HCT116 (cell line): ENCODE measurements at regions not wholly inside any gene's neighbourhood (a gene's known extent, or its start where the extent isn't known, plus 50 kb on each side); places are given as distances from the start of the nearest gene placed in this dataset.

Experiments
- ATAC-seq: fragments of 200-7000 bp; cut with Tn5 transposase; 2 replicates; pipeline ENCODE4 v1.9.1; 2020; ENCODE audit warnings: mild to moderate bottlenecking, moderate library complexity
- BruUV-seq: library from RNA; stranded (reverse); fragments of 400-500 nt; replicated peaks from 2 replicates; lab custom pipeline; 2021; lab: Mats Ljungman, UMichigan
- CTCF ChIA-PET: fragments of 300-600 bp; sonication (Branson Sonifier 250); formaldehyde crosslinking; loops from one replicate; lab custom pipeline; 2021; ENCODE audit warnings: antibody characterized with exemption; lab: Charles Lee
- POLR2A ChIA-PET: fragments of 300-600, 350-600 bp; sonication (Branson Sonifier 250); formaldehyde crosslinking; loops from one replicate; lab custom pipeline; 2021; ENCODE audit warnings: antibody characterized with exemption; lab: Charles Lee
- RAD21 ChIA-PET, 2 experiments: fragments of 300-600 bp; sonication (Branson Sonifier 250); formaldehyde crosslinking; loops; one replicate each; lab custom pipeline; 2023; ENCODE audit warnings: low total read pairs in 2 of 2; ENCODE audit not compliant: uncharacterized antibody in 2 of 2, unreplicated experiment in 2 of 2, low non-redundant PET in 1 of 2; lab: Charles Lee
- DNase-seq: peaks from one replicate; pipeline ENCODE4 v3.0.0-alpha.2; 2010; ENCODE audit warnings: low read depth, low spot score
- H2AFZ ChIP-seq: fragments of 200-600 bp; shearing (Covaris generic), sonication (generic); 2 replicates; pipeline ENCODE4 v1.6.1; 2017; ENCODE audit warnings: low read depth, mixed run types, mixed read lengths, antibody characterized with exemption, low read length; ENCODE audit not compliant: poor library complexity, severe bottlenecking
- H3K27ac ChIP-seq: 2 replicates; pipeline ENCODE4 v1.5.1; 2012; ENCODE audit warnings: low read depth, low read length
- H3K27me3 ChIP-seq: fragments of 200-600 bp; sonication (generic); 2 replicates; pipeline ENCODE4 v1.6.1; 2016; ENCODE audit warnings: mixed run types, low read length, mixed read lengths; ENCODE audit not compliant: insufficient read depth
- H3K36me3 ChIP-seq, 2 experiments: fragments of 200-500 bp in 1 of 2; fragments of 200-600 bp in 1 of 2; sonication (Bioruptor generic) in 1 of 2; sonication (generic) in 1 of 2; 2 replicates each; pipeline versions ENCODE4 v1.5.1 to v1.6.1; 2014 to 2016; ENCODE audit warnings: low read length in 2 of 2, inconsistent platforms in 1 of 2, mixed read lengths in 1 of 2, mixed run types in 1 of 2; ENCODE audit not compliant: insufficient read depth in 2 of 2, control insufficient read depth in 1 of 2
- H3K4me1 ChIP-seq, 2 experiments: fragments of 200-600 bp in 1 of 2; sonication (generic) in 1 of 2; 2 replicates each; pipeline versions ENCODE4 v1.5.1 to v1.6.1; 2012 to 2017; ENCODE audit warnings: low read length in 2 of 2, inconsistent platforms in 1 of 2, mild to moderate bottlenecking in 1 of 2, mixed read lengths in 1 of 2, mixed run types in 1 of 2, moderate library complexity in 1 of 2; ENCODE audit not compliant: insufficient read depth in 2 of 2, control insufficient read depth in 1 of 2
- H3K4me2 ChIP-seq: fragments of 200-600 bp; sonication (generic); 2 replicates; pipeline ENCODE4 v1.6.1; 2017; ENCODE audit warnings: mixed run types, low read length, mixed read lengths
- H3K4me3 ChIP-seq, 2 experiments: fragments of 200-600 bp in 1 of 2; sonication (generic) in 1 of 2; replicated peaks in 1 of 2; 2 replicates each; pipeline ENCODE4 v1.5.1; 2011 to 2016; ENCODE audit warnings: low read length in 2 of 2, control low read depth in 1 of 2, low read depth in 1 of 2, mild to moderate bottlenecking in 1 of 2, mixed read lengths in 1 of 2, mixed run types in 1 of 2
- H3K79me2 ChIP-seq: fragments of 200-600 bp; sonication (generic); 2 replicates; pipeline ENCODE4 v1.6.1; 2017; ENCODE audit warnings: mild to moderate bottlenecking, mixed run types, low read length, moderate library complexity, mixed read lengths; ENCODE audit not compliant: insufficient read depth
- H3K9ac ChIP-seq: fragments of 200-600 bp; sonication (generic); 2 replicates; pipeline ENCODE4 v1.6.1; 2016; ENCODE audit warnings: low read length, mixed read lengths
- H3K9me2 ChIP-seq: fragments of 200-600 bp; sonication (generic), shearing (Covaris generic); 2 replicates; pipeline ENCODE4 v1.6.1; 2017; ENCODE audit warnings: mixed run types, mild to moderate bottlenecking, moderate library complexity; ENCODE audit not compliant: insufficient read depth
- H3K9me3 ChIP-seq, 2 experiments: fragments of 200-500 bp in 1 of 2; fragments of 200-600 bp in 1 of 2; sonication (Bioruptor generic) in 1 of 2; sonication (generic) in 1 of 2; 2 replicates each; pipeline ENCODE4 v1.6.1; 2014 to 2017; ENCODE audit warnings: low read length in 2 of 2, mixed read lengths in 2 of 2, inconsistent platforms in 1 of 2, low read depth in 1 of 2, mild to moderate bottlenecking in 1 of 2, mixed run types in 1 of 2, moderate library complexity in 1 of 2; ENCODE audit not compliant: control insufficient read depth in 1 of 2, insufficient read depth in 1 of 2
- H4K20me1 ChIP-seq: fragments of 200-600 bp; sonication (generic), shearing (Covaris generic); 2 replicates; pipeline ENCODE4 v1.6.1; 2017; ENCODE audit warnings: mixed run types, mild to moderate bottlenecking, moderate library complexity; ENCODE audit not compliant: insufficient read depth
- CBX3 ChIP-seq: IDR thresholded peaks from 2 replicates; pipeline ENCODE4 v1.6.1; 2012; ENCODE audit warnings: low read depth
- CEBPB ChIP-seq: IDR thresholded peaks from 2 replicates; pipeline ENCODE4 v1.6.1; 2012; ENCODE audit warnings: low read depth
- EGR1 ChIP-seq: IDR thresholded peaks from 2 replicates; pipeline ENCODE4 v1.6.1; 2012; ENCODE audit warnings: low read depth
- ELF1 ChIP-seq: IDR thresholded peaks from 2 replicates; pipeline ENCODE4 v1.6.1; 2012; ENCODE audit warnings: low read depth, borderline replicate concordance
- EZH2phosphoT487 ChIP-seq: fragments of 200-600 bp; IDR thresholded peaks from 2 replicates; pipeline ENCODE4 v1.6.1; 2018; ENCODE audit warnings: antibody characterized with exemption, borderline replicate concordance
- JUND ChIP-seq: IDR thresholded peaks from 2 replicates; pipeline ENCODE4 v1.6.1; 2012
- POLR2A ChIP-seq: IDR thresholded peaks from 2 replicates; pipeline ENCODE4 v1.7.0; 2011; ENCODE audit warnings: borderline replicate concordance; ENCODE audit not compliant: insufficient read depth, insufficient read length; ENCODE audit errors: extremely low read depth
- POLR2AphosphoS5 ChIP-seq: IDR thresholded peaks from 2 replicates; pipeline ENCODE4 v1.6.1; 2011; ENCODE audit warnings: mild to moderate bottlenecking, low read depth, low read length, moderate library complexity
- RAD21 ChIP-seq: IDR thresholded peaks from 2 replicates; pipeline ENCODE4 v1.6.1; 2012; ENCODE audit warnings: low read depth, mild to moderate bottlenecking
- SP1 ChIP-seq: IDR thresholded peaks from 2 replicates; pipeline ENCODE4 v1.6.1; 2012; ENCODE audit warnings: low read depth
- SRF ChIP-seq: IDR thresholded peaks from 2 replicates; pipeline ENCODE4 v1.6.1; 2012; ENCODE audit warnings: low read depth
- YY1 ChIP-seq: IDR thresholded peaks from 2 replicates; pipeline ENCODE4 v1.6.1; 2011; ENCODE audit warnings: low read length, low read depth, moderate library complexity, mild to moderate bottlenecking; ENCODE audit not compliant: insufficient replicate concordance; ENCODE audit errors: extremely low read depth
- ZFX ChIP-seq: fragments of 450-650 bp; IDR thresholded peaks from 2 replicates; pipeline ENCODE4 v1.6.1; 2017
- ZNF274 ChIP-seq: fragments of 200-500 bp; sonication (Bioruptor generic); IDR thresholded peaks from 2 replicates; pipeline ENCODE4 v1.6.1; 2014; ENCODE audit warnings: mild to moderate bottlenecking, low read depth, low read length, inconsistent platforms
- intact Hi-C: fragments of 100-400 bp; cut with micrococcal nuclease; formaldehyde crosslinking; loops from 2 replicates; pipeline ENCODE4 v1.10.0; 2022
- TF ChIP-seq, protein P1 (sequence below): IDR thresholded peaks from 2 replicates; pipeline ENCODE4 v1.6.1; 2012
- TF ChIP-seq, protein P2 (sequence below): IDR thresholded peaks from 2 replicates; pipeline ENCODE4 v1.6.1; 2012
- TF ChIP-seq, protein P3 (sequence below): IDR thresholded peaks from 2 replicates; pipeline ENCODE4 v1.6.1; 2012; ENCODE audit warnings: low read depth
- TF ChIP-seq, protein P4 (sequence below): IDR thresholded peaks from 2 replicates; pipeline ENCODE4 v1.6.1; 2011; ENCODE audit warnings: mild to moderate bottlenecking, low read length, moderate library complexity; ENCODE audit not compliant: insufficient replicate concordance; ENCODE audit errors: extremely low read depth
- TF ChIP-seq, protein P5 (sequence below), 3 experiments: fragments of 200-600 bp in 1 of 3; sonication (generic) in 1 of 3; IDR thresholded peaks in 2 of 3; conservative IDR thresholded peaks in 1 of 3; 2 replicates each; pipeline ENCODE4 v1.5.1; 2012 to 2017; ENCODE audit warnings: low read depth in 2 of 3, low read length in 2 of 3, antibody characterized with exemption in 1 of 3, borderline replicate concordance in 1 of 3, control low read depth in 1 of 3, mild to moderate bottlenecking in 1 of 3, mixed read lengths in 1 of 3, mixed run types in 1 of 3, moderate library complexity in 1 of 3; ENCODE audit not compliant: insufficient read depth in 1 of 3

DNA sequence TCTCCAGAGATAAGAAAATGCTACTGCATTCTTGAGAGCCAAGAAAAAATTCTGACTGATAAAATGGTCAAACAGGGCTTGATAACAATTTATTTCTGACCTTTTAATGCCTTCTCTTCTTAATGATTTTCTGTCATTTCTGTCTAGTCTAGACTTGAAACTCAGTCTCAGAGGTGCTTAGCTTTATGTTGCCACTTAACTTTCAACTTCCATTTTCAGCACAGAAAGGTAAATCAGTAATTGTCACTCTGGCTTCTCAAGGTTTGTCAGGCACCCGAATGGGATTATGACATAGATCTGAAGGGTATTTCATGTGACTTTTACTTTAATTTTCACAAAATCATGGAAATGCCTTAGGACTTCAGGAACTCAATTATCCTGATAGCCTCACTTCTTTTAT is 155.4 kb upstream of the GBE1 start:
- no peak for DNase-seq
- no peak for ATAC-seq
- CTCF ChIA-PET, result no interaction called here

More for the DNA sequence above, 155.4 kb upstream of the GBE1 start:
- TF ChIP-seq ZFX, result no peak
- no peak for TF ChIP-seq EGR1
- TF ChIP-seq, protein P1, sequence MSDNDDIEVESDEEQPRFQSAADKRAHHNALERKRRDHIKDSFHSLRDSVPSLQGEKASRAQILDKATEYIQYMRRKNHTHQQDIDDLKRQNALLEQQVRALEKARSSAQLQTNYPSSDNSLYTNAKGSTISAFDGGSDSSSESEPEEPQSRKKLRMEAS, result no peak
- TF ChIP-seq SP1, result no peak
- TF ChIP-seq EZH2phosphoT487, result no peak
- TF ChIP-seq, protein P2, sequence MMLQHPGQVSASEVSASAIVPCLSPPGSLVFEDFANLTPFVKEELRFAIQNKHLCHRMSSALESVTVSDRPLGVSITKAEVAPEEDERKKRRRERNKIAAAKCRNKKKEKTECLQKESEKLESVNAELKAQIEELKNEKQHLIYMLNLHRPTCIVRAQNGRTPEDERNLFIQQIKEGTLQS, result no peak
- TF ChIP-seq CBX3, result no peak
- TF ChIP-seq, protein P3, sequence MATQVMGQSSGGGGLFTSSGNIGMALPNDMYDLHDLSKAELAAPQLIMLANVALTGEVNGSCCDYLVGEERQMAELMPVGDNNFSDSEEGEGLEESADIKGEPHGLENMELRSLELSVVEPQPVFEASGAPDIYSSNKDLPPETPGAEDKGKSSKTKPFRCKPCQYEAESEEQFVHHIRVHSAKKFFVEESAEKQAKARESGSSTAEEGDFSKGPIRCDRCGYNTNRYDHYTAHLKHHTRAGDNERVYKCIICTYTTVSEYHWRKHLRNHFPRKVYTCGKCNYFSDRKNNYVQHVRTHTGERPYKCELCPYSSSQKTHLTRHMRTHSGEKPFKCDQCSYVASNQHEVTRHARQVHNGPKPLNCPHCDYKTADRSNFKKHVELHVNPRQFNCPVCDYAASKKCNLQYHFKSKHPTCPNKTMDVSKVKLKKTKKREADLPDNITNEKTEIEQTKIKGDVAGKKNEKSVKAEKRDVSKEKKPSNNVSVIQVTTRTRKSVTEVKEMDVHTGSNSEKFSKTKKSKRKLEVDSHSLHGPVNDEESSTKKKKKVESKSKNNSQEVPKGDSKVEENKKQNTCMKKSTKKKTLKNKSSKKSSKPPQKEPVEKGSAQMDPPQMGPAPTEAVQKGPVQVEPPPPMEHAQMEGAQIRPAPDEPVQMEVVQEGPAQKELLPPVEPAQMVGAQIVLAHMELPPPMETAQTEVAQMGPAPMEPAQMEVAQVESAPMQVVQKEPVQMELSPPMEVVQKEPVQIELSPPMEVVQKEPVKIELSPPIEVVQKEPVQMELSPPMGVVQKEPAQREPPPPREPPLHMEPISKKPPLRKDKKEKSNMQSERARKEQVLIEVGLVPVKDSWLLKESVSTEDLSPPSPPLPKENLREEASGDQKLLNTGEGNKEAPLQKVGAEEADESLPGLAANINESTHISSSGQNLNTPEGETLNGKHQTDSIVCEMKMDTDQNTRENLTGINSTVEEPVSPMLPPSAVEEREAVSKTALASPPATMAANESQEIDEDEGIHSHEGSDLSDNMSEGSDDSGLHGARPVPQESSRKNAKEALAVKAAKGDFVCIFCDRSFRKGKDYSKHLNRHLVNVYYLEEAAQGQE, result no peak
- TF ChIP-seq RAD21, result no peak
- no peak for TF ChIP-seq CEBPB
- TF ChIP-seq, protein P4, sequence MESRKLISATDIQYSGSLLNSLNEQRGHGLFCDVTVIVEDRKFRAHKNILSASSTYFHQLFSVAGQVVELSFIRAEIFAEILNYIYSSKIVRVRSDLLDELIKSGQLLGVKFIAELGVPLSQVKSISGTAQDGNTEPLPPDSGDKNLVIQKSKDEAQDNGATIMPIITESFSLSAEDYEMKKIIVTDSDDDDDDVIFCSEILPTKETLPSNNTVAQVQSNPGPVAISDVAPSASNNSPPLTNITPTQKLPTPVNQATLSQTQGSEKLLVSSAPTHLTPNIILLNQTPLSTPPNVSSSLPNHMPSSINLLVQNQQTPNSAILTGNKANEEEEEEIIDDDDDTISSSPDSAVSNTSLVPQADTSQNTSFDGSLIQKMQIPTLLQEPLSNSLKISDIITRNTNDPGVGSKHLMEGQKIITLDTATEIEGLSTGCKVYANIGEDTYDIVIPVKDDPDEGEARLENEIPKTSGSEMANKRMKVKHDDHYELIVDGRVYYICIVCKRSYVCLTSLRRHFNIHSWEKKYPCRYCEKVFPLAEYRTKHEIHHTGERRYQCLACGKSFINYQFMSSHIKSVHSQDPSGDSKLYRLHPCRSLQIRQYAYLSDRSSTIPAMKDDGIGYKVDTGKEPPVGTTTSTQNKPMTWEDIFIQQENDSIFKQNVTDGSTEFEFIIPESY, result no peak
- no peak for TF ChIP-seq JUND
- TF ChIP-seq, protein P5, sequence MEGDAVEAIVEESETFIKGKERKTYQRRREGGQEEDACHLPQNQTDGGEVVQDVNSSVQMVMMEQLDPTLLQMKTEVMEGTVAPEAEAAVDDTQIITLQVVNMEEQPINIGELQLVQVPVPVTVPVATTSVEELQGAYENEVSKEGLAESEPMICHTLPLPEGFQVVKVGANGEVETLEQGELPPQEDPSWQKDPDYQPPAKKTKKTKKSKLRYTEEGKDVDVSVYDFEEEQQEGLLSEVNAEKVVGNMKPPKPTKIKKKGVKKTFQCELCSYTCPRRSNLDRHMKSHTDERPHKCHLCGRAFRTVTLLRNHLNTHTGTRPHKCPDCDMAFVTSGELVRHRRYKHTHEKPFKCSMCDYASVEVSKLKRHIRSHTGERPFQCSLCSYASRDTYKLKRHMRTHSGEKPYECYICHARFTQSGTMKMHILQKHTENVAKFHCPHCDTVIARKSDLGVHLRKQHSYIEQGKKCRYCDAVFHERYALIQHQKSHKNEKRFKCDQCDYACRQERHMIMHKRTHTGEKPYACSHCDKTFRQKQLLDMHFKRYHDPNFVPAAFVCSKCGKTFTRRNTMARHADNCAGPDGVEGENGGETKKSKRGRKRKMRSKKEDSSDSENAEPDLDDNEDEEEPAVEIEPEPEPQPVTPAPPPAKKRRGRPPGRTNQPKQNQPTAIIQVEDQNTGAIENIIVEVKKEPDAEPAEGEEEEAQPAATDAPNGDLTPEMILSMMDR (IDR thresholded peaks at IDR 0.05 in 2 of 3, conservative IDR thresholded peaks at IDR 0.05 in 1 of 3; ENCODE audit: borderline replicate concordance in 1 of 3, insufficient read depth in 1 of 3, low read depth in 2 of 3, low read length in 2 of 3), result no peak
- TF ChIP-seq SRF, result no peak
- TF ChIP-seq YY1, result no peak
- TF ChIP-seq ZNF274, result no peak
- no peak for TF ChIP-seq POLR2AphosphoS5
- no peak for TF ChIP-seq ELF1
- no peak for TF ChIP-seq POLR2A
- intact Hi-C loops, result loop anchor here (10.0 kb wide), 1 partner anchor 252 kb away; no protein-coding TSS in a partner anchor
- Histone ChIP-seq H3K36me3 (no peaks in the 10 kb centered on the region), H3K27ac (no peak overlapping the region), H3K4me3 (no peak overlapping the region), H3K9me2 (no peaks in the 10 kb centered on the region), H3K9ac (no peak overlapping the region), H3K4me1 (no peaks in the 10 kb centered on the region), H3K4me2 (no peak overlapping the region), H2AFZ (no peak overlapping the region), H3K27me3 (no peaks in the 10 kb centered on the region), H3K9me3 (no peaks in the 10 kb centered on the region), H3K79me2 (no peaks in the 10 kb centered on the region), H4K20me1 (no peaks in the 10 kb centered on the region)
- ChIA-PET RAD21 (no interaction called here), POLR2A (no interaction called here)
- BruUV-seq, result no TSS peak
